ENCODE measurements at regions not wholly inside any gene's neighbourhood (a gene's known extent, or its start where the extent isn't known, plus 50 kb on each side); places are given as distances from the start of the nearest gene placed in this dataset.

- DNase-seq, result no peak
Observed at GRCh38 chr13:59182241-59182640, 981.5 kb downstream of the DIAPH3 start.

GRCh38 chr13:59197397-59197796 lies 966.3 kb downstream of the DIAPH3 start:
- no peak for DNase-seq

GRCh38 chr13:59201841-59202240 lies 961.9 kb downstream of the DIAPH3 start:
- DNase-seq, result no peak

GRCh38 chr13:59203855-59204254 lies 959.9 kb downstream of the DIAPH3 start:
- no peak for DNase-seq

- no peak for DNase-seq
Observed at GRCh38 chr13:59205501-59205900, 958.2 kb downstream of the DIAPH3 start.

- DNase-seq, result no peak
Observed at GRCh38 chr13:59208405-59209195, 955.1 kb downstream of the DIAPH3 start.

GRCh38 chr13:59210543-59210942 lies 953.2 kb downstream of the DIAPH3 start:
- no peak for DNase-seq

- DNase-seq, result no peak
Observed at GRCh38 chr13:59211606-59212005, 952.1 kb downstream of the DIAPH3 start.

GRCh38 chr13:59229401-59229800 lies 934.3 kb downstream of the DIAPH3 start:
- no peak for DNase-seq

GRCh38 chr13:59229861-59230260 lies 933.9 kb downstream of the DIAPH3 start:
- no peak for DNase-seq

- no peak for DNase-seq
Observed at GRCh38 chr13:59230484-59231264, 933.1 kb downstream of the DIAPH3 start.

GRCh38 chr13:59236309-59236919 lies 927.3 kb downstream of the DIAPH3 start:
- no peak for DNase-seq

GRCh38 chr13:59236944-59237343 lies 926.8 kb downstream of the DIAPH3 start:
- no peak for DNase-seq

- no peak for DNase-seq
Observed at GRCh38 chr13:59247171-59247570, 916.6 kb downstream of the DIAPH3 start.

- DNase-seq, result no peak
Observed at GRCh38 chr13:59250336-59251189, 913.2 kb downstream of the DIAPH3 start.

- DNase-seq, result no peak
Observed at GRCh38 chr13:59259165-59260000, 904.3 kb downstream of the DIAPH3 start.

GRCh38 chr13:59261928-59262488 lies 901.7 kb downstream of the DIAPH3 start:
- DNase-seq, result no peak

GRCh38 chr13:59263531-59263930 lies 900.2 kb downstream of the DIAPH3 start:
- DNase-seq, result no peak

- DNase-seq, result no peak
Observed at GRCh38 chr13:59266478-59267063, 897.2 kb downstream of the DIAPH3 start.

GRCh38 chr13:59269476-59269875 lies 894.3 kb downstream of the DIAPH3 start:
- DNase-seq, result no peak

- no peak for DNase-seq
Observed at GRCh38 chr13:59270327-59270726, 893.4 kb downstream of the DIAPH3 start.
